NB4 (cell line): ENCODE measurements at regions not wholly inside any gene's neighbourhood (a gene's known extent, or its start where the extent isn't known, plus 50 kb on each side); places are given as distances from the start of the nearest gene placed in this dataset.
"Not testable (repeated sequence)": the region's sequence is repeated elsewhere in the genome, so short reads cannot be mapped to it uniquely, and the experiment has no call there.

ENCODE experiments used
- DNase-seq: peaks from one replicate; pipeline ENCODE4 v3.0.0; 2010; ENCODE audit warnings: low read depth
- H3K4me3 ChIP-seq: one replicate; pipeline ENCODE4 v1.5.1; 2011; ENCODE audit warnings: mild to moderate bottlenecking, low read depth, low read length, moderate library complexity
- CTCF ChIP-seq: IDR thresholded peaks from one replicate; pipeline ENCODE4 v1.5.1; 2012; ENCODE audit warnings: low read depth, low read length
- MAX ChIP-seq: IDR thresholded peaks from 2 replicates; pipeline ENCODE4 v1.6.1; 2011; ENCODE audit warnings: low read depth, low read length
- MYC ChIP-seq: IDR thresholded peaks from 2 replicates; pipeline ENCODE4 v1.6.1; 2011; ENCODE audit warnings: low read depth, low read length
- POLR2A ChIP-seq: IDR thresholded peaks from 2 replicates; pipeline ENCODE4 v1.6.1; 2011; ENCODE audit warnings: mild to moderate bottlenecking; ENCODE audit not compliant: insufficient read length; ENCODE audit errors: extremely low read depth

GRCh38 chr5:102591650-102592049, 92.8 kb upstream of the SLCO6A1 start:
- TF ChIP-seq MYC: no peak
- no peak for TF ChIP-seq MAX
- TF ChIP-seq CTCF: no peak
- TF ChIP-seq POLR2A: no peak
- no peak for DNase-seq
- no peak overlapping the region for H3K4me3 ChIP-seq

- not testable (repeated sequence) for DNase-seq, H3K4me3 ChIP-seq
Observed at GRCh38 chr5:102592586-102592985, 93.8 kb upstream of the SLCO6A1 start.

- TF ChIP-seq MAX (no peak), POLR2A (no peak), CTCF (no peak), MYC (no peak)
- no peak overlapping the region for H3K4me3 ChIP-seq
- DNase-seq: no peak
Observed at GRCh38 chr5:102594192-102594591, 95.4 kb upstream of the SLCO6A1 start.

- no peak for DNase-seq
- H3K4me3 ChIP-seq: no peak overlapping the region
- no peak for TF ChIP-seq POLR2A
- TF ChIP-seq MAX: no peak
- TF ChIP-seq CTCF: no peak
- TF ChIP-seq MYC: no peak
Observed at GRCh38 chr5:102595332-102595731, 96.5 kb upstream of the SLCO6A1 start.

GRCh38 chr5:102596113-102596512, 97.3 kb upstream of the SLCO6A1 start:
- H3K4me3 ChIP-seq: no peak overlapping the region
- no peak for DNase-seq
- TF ChIP-seq MYC (no peak), MAX (no peak), POLR2A (no peak), CTCF (no peak)

- no peak for TF ChIP-seq MYC
- TF ChIP-seq MAX: no peak
- no peak for TF ChIP-seq CTCF
- TF ChIP-seq POLR2A: no peak
- DNase-seq: no peak
- no peak overlapping the region for H3K4me3 ChIP-seq
Observed at GRCh38 chr5:102596951-102597350, 98.2 kb upstream of the SLCO6A1 start.
